ENCODE measurements at regions not wholly inside any gene's neighbourhood (a gene's known extent, or its start where the extent isn't known, plus 50 kb on each side); places are given as distances from the start of the nearest gene placed in this dataset.
"Not testable (repeated sequence)": the region's sequence is repeated elsewhere in the genome, so short reads cannot be mapped to it uniquely, and the experiment has no call there.

- no peaks in the 10 kb centered on the region for H3K9me3 ChIP-seq (ENCODE audit: control insufficient read depth, insufficient read depth, low read length)
- POLR2A ChIA-PET = no interaction called here
- no peak overlapping the region for H3K27ac ChIP-seq (ENCODE audit: low read depth, low read length)
- H3K4me3 ChIP-seq (ENCODE audit: low read depth, low read length) = no peak overlapping the region
- peaks cover 19% of the 10 kb centered on the region for H3K27me3 ChIP-seq (ENCODE audit: control insufficient read depth, insufficient read depth, low read length)
- CTCF ChIA-PET = no interaction called here
- no peak for TF ChIP-seq CTCF (IDR thresholded peaks at IDR 0.05; ENCODE audit: low read depth, low read length)
- no peak for DNase-seq (ENCODE audit: low read depth, low spot score)
These were observed 273.5 kb downstream of the FAM43A start for GRCh38 chr3:194959217-194959616.

- H3K27ac ChIP-seq (ENCODE audit: low read depth, low read length); POLR2A ChIA-PET; CTCF ChIA-PET; H3K9me3 ChIP-seq (ENCODE audit: control insufficient read depth, insufficient read depth, low read length); DNase-seq (ENCODE audit: low read depth, low spot score); H3K4me3 ChIP-seq (ENCODE audit: low read depth, low read length): not testable (repeated sequence)
- peaks cover 19% of the 10 kb centered on the region for H3K27me3 ChIP-seq (ENCODE audit: control insufficient read depth, insufficient read depth, low read length)
These were observed 274.0 kb downstream of the FAM43A start for GRCh38 chr3:194959666-194960065.

- H3K4me3 ChIP-seq (ENCODE audit: low read depth, low read length) = no peak overlapping the region
- ChIA-PET CTCF (no interaction called here), POLR2A (interaction anchor here (0.7 kb wide), 1 partner anchor 481 kb away, joined by 3 read pairs; no protein-coding TSS in a partner anchor)
- H3K9me3 ChIP-seq (ENCODE audit: control insufficient read depth, insufficient read depth, low read length) = no peaks in the 10 kb centered on the region
- H3K27ac ChIP-seq (ENCODE audit: low read depth, low read length) = no peak overlapping the region
- DNase-seq (ENCODE audit: low read depth, low spot score) = no peak
- TF ChIP-seq CTCF (IDR thresholded peaks at IDR 0.05; ENCODE audit: low read depth, low read length) = no peak
- peaks cover 17% of the 10 kb centered on the region for H3K27me3 ChIP-seq (ENCODE audit: control insufficient read depth, insufficient read depth, low read length)
These were observed 274.9 kb downstream of the FAM43A start for GRCh38 chr3:194960446-194961032.

- ChIA-PET POLR2A (interaction anchor here (0.7 kb wide), 1 partner anchor 482 kb away, joined by 3 read pairs; no protein-coding TSS in a partner anchor), CTCF (no interaction called here)
- no peak for DNase-seq (ENCODE audit: low read depth, low spot score)
- Histone ChIP-seq H3K4me3 (ENCODE audit: low read depth, low read length) (no peak overlapping the region), H3K9me3 (ENCODE audit: control insufficient read depth, insufficient read depth, low read length) (no peaks in the 10 kb centered on the region), H3K27ac (ENCODE audit: low read depth, low read length) (no peak overlapping the region), H3K27me3 (ENCODE audit: control insufficient read depth, insufficient read depth, low read length) (peaks cover 16% of the 10 kb centered on the region)
- TF ChIP-seq CTCF (IDR thresholded peaks at IDR 0.05; ENCODE audit: low read depth, low read length) = no peak
These were observed 275.5 kb downstream of the FAM43A start for GRCh38 chr3:194961149-194961548.

- ChIA-PET CTCF (no interaction called here), POLR2A (no interaction called here)
- no peak for TF ChIP-seq CTCF (IDR thresholded peaks at IDR 0.05; ENCODE audit: low read depth, low read length)
- Histone ChIP-seq H3K27ac (ENCODE audit: low read depth, low read length) (no peak overlapping the region), H3K9me3 (ENCODE audit: control insufficient read depth, insufficient read depth, low read length) (no peaks in the 10 kb centered on the region), H3K4me3 (ENCODE audit: low read depth, low read length) (no peak overlapping the region), H3K27me3 (ENCODE audit: control insufficient read depth, insufficient read depth, low read length) (peaks cover 18% of the 10 kb centered on the region)
- DNase-seq (ENCODE audit: low read depth, low spot score) = no peak
These were observed 275.9 kb downstream of the FAM43A start for GRCh38 chr3:194961571-194961970.

All from AG04450 (cell line).